ENCODE measurements at regions not wholly inside any gene's neighbourhood (a gene's known extent, or its start where the extent isn't known, plus 50 kb on each side); places are given as distances from the start of the nearest gene placed in this dataset.

- Mint-ChIP-seq H3K4me3 (ENCODE audit: unreplicated experiment) (no peak overlapping the region), H3K9me3 (ENCODE audit: low read depth) (peaks cover 13% of the 10 kb centered on the region), H3K27me3 (ENCODE audit: low read depth) (peaks cover 29% of the 10 kb centered on the region), H3K36me3 (ENCODE audit: low read depth) (no peaks in the 10 kb centered on the region), H3K27ac (ENCODE audit: unreplicated experiment) (no peak overlapping the region), H3K4me1 (ENCODE audit: low read depth) (no peaks in the 10 kb centered on the region)
- DNase-seq (ENCODE audit: low spot score) = no peak
- TF ChIP-seq, protein P1, sequence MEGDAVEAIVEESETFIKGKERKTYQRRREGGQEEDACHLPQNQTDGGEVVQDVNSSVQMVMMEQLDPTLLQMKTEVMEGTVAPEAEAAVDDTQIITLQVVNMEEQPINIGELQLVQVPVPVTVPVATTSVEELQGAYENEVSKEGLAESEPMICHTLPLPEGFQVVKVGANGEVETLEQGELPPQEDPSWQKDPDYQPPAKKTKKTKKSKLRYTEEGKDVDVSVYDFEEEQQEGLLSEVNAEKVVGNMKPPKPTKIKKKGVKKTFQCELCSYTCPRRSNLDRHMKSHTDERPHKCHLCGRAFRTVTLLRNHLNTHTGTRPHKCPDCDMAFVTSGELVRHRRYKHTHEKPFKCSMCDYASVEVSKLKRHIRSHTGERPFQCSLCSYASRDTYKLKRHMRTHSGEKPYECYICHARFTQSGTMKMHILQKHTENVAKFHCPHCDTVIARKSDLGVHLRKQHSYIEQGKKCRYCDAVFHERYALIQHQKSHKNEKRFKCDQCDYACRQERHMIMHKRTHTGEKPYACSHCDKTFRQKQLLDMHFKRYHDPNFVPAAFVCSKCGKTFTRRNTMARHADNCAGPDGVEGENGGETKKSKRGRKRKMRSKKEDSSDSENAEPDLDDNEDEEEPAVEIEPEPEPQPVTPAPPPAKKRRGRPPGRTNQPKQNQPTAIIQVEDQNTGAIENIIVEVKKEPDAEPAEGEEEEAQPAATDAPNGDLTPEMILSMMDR (IDR thresholded peaks at IDR 0.05) = no peak
Measured at GRCh38 chr20:39117491-39117890, 155.3 kb downstream of the DHX35 start.

DNA sequence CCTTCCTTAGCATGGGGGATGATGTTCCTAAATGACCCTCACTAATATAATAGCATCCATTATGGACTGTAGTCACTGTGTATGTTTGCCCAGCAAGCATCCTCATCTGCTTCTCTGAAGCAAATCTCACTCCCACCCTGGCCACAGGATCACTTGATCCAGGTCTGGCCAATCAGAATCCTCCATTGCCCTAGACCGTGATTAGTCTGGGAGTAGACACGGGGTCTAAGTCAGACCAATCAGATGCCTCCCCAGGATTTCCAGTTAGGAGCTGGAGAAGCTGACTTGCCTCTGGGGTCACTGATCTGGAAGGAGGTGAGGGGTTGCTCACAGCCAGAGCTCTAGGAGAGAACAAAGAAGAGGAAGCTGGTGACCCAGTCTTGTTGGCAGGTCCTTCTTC lies 153.9 kb downstream of the DHX35 start:
- Mint-ChIP-seq H3K27ac (ENCODE audit: unreplicated experiment) (no peak overlapping the region), H3K4me1 (ENCODE audit: low read depth) (peaks cover 4% of the 10 kb centered on the region), H3K27me3 (ENCODE audit: low read depth) (peaks cover 27% of the 10 kb centered on the region), H3K4me3 (ENCODE audit: unreplicated experiment) (no peak overlapping the region), H3K36me3 (ENCODE audit: low read depth) (no peaks in the 10 kb centered on the region), H3K9me3 (ENCODE audit: low read depth) (peaks cover 13% of the 10 kb centered on the region)
- TF ChIP-seq, protein P1 (IDR thresholded peaks at IDR 0.05) = no peak
- no peak for DNase-seq (ENCODE audit: low spot score)

DNA sequence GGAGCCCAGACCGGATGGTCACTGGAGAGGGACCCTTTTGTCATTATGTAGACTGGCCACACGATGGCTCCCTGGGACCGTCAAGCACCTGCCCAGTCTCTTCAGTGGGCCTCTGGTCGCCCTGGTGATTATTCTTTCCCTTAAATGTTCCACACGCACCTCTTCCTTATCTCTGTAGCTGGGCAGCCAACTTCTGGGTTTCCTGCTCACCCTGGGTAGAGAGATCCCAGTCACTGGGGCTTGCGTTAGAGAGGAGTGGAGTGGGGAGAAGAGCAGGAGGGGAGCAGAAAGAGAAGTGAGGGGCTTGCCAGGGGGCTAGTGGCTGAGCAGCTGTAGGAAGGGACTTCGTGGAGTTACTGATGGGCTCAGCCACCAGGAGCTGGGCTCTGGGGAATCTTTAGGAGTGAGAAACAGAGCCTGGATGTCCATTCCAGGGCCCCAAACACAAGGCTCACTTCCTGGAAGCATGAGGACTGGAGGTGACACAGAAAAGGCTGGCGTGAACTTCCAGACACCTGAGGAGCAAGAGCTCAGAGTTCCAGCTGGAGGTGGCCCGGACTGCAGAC lies 150.1 kb downstream of the DHX35 start:
- Mint-ChIP-seq H3K27me3 (ENCODE audit: low read depth) (peaks cover 45% of the 10 kb centered on the region), H3K27ac (ENCODE audit: unreplicated experiment) (no peak overlapping the region), H3K36me3 (ENCODE audit: low read depth) (no peaks in the 10 kb centered on the region), H3K4me1 (ENCODE audit: low read depth) (peaks cover 4% of the 10 kb centered on the region), H3K4me3 (ENCODE audit: unreplicated experiment) (no peak overlapping the region), H3K9me3 (ENCODE audit: low read depth) (peaks cover 7% of the 10 kb centered on the region)
- no peak for DNase-seq (ENCODE audit: low spot score)
- TF ChIP-seq, protein P1 (IDR thresholded peaks at IDR 0.05) = peak; percentile 88

- Mint-ChIP-seq H3K9me3 (ENCODE audit: low read depth) (peaks cover 2% of the 10 kb centered on the region), H3K36me3 (ENCODE audit: low read depth) (no peaks in the 10 kb centered on the region), H3K27me3 (ENCODE audit: low read depth) (peaks cover 46% of the 10 kb centered on the region), H3K27ac (ENCODE audit: unreplicated experiment) (no peak overlapping the region), H3K4me1 (ENCODE audit: low read depth) (peaks cover 4% of the 10 kb centered on the region), H3K4me3 (ENCODE audit: unreplicated experiment) (no peak overlapping the region)
- TF ChIP-seq, protein P1 (IDR thresholded peaks at IDR 0.05) = no peak
- no peak for DNase-seq (ENCODE audit: low spot score)
Measured at GRCh38 chr20:39111359-39112177, 149.4 kb downstream of the DHX35 start.

- DNase-seq (ENCODE audit: low spot score) = no peak
- TF ChIP-seq, protein P1 (IDR thresholded peaks at IDR 0.05) = no peak
- no peaks in the 10 kb centered on the region for H3K9me3 Mint-ChIP-seq (ENCODE audit: low read depth)
- H3K4me3 Mint-ChIP-seq (ENCODE audit: unreplicated experiment) = no peak overlapping the region
- no peaks in the 10 kb centered on the region for H3K36me3 Mint-ChIP-seq (ENCODE audit: low read depth)
- peaks cover 4% of the 10 kb centered on the region for H3K4me1 Mint-ChIP-seq (ENCODE audit: low read depth)
- no peak overlapping the region for H3K27ac Mint-ChIP-seq (ENCODE audit: unreplicated experiment)
- H3K27me3 Mint-ChIP-seq (ENCODE audit: low read depth) = peaks cover 46% of the 10 kb centered on the region
Measured at GRCh38 chr20:39110819-39111136, 148.6 kb downstream of the DHX35 start.

Measured in chondrocyte (in vitro differentiated cells).